Spleen (tissue), 11 donors: ENCODE measurements at regions not wholly inside any gene's neighbourhood (a gene's known extent, or its start where the extent isn't known, plus 50 kb on each side); places are given as distances from the start of the nearest gene placed in this dataset.

Source experiments
- DNase-seq: peaks from one replicate; pipeline ENCODE4 v3.0.0-alpha.2; 2020
- H3K27ac ChIP-seq, 8 donors: fragments of 200-600 bp; sonication (generic) in 7 of 8; 1 replicate in 4 of 8; 2 replicates in 4 of 8; pipeline versions ENCODE4 v1.5.0 to v1.8.0; 2016 to 2021; ENCODE audit warnings: inconsistent platforms in 4 of 8, mild to moderate bottlenecking in 4 of 8, moderate library complexity in 1 of 8
- H3K27me3 ChIP-seq, 7 donors: fragments of 200-600 bp; sonication (generic) in 6 of 7; replicated peaks in 1 of 7; 1 replicate in 4 of 7; 2 replicates in 3 of 7; pipeline versions ENCODE4 v1.5.0 to v1.8.0; 2016 to 2021; ENCODE audit warnings: inconsistent platforms in 3 of 7, mild to moderate bottlenecking in 1 of 7
- H3K36me3 ChIP-seq, 6 donors: fragments of 200-600 bp; sonication (generic) in 5 of 6; 1 replicate in 4 of 6; 2 replicates in 2 of 6; pipeline versions ENCODE4 v1.5.0 to v1.8.0; 2016 to 2021; ENCODE audit warnings: inconsistent platforms in 2 of 6
- H3K4me1 ChIP-seq, 6 donors: fragments of 200-600 bp; sonication (generic) in 5 of 6; 1 replicate in 3 of 6; 2 replicates in 3 of 6; pipeline versions ENCODE4 v1.5.0 to v1.8.0; 2016 to 2021; ENCODE audit warnings: inconsistent platforms in 3 of 6
- H3K4me3 ChIP-seq, 8 donors: fragments of 200-600 bp; sonication (generic) in 7 of 8; 1 replicate in 4 of 8; 2 replicates in 4 of 8; pipeline versions ENCODE4 v1.5.0 to v1.8.0; 2016 to 2021; ENCODE audit warnings: inconsistent platforms in 4 of 8, mild to moderate bottlenecking in 4 of 8, moderate library complexity in 2 of 8
- H3K9me3 ChIP-seq, 8 donors: fragments of 200-600 bp; sonication (generic) in 7 of 8; 1 replicate in 4 of 8; 2 replicates in 4 of 8; pipeline versions ENCODE4 v1.5.0 to v1.8.0; 2016 to 2021; ENCODE audit warnings: inconsistent platforms in 4 of 8
- CTCF ChIP-seq, 11 experiments: fragments of 200-600 bp in 7 of 11; fragments of 450-650 bp in 4 of 11; sonication (generic) in 4 of 11; IDR thresholded peaks in 8 of 11; conservative IDR thresholded peaks in 3 of 11; 1 replicate in 7 of 11; 2 replicates in 4 of 11; pipeline versions ENCODE4 v1.4.0 to v1.8.0; 2016 to 2021; ENCODE audit warnings: antibody characterized with exemption in 11 of 11, inconsistent platforms in 4 of 11, mild to moderate bottlenecking in 1 of 11
- POLR2A ChIP-seq, 3 donors: fragments of 450-650 bp; IDR thresholded peaks; one replicate each; pipeline ENCODE4 v1.5.1; 2017; ENCODE audit warnings: antibody characterized with exemption in 3 of 3, mild to moderate bottlenecking in 1 of 3
- POLR2AphosphoS5 ChIP-seq, 3 donors: sonication (generic); formaldehyde crosslinking; IDR thresholded peaks; one replicate each; pipeline ENCODE4 v1.5.1; 2017; ENCODE audit warnings: antibody characterized with exemption in 3 of 3
- WGBS, 5 donors: extraction: QIAGEN DNeasy Blood & Tissue Kit in 3 of 5; methylation state at CpG; one replicate each; pipeline versions ENCODE4 v1.1.5 to v1.1.7; 2013 to 2018; 5-methylcytosine and 5-hydroxymethylcytosine counted together
- intact Hi-C: fragments of 100-400 bp; cut with DNase I; formaldehyde crosslinking; loops from one replicate; pipeline ENCODE4 v1.15.0; 2023; ENCODE audit warnings: low total_unique reads
- donor health status: healthy with polysubstance abuse.
- donor health status: DM: no; HTN: no; CAD: no; lungs with moderate emphysema.
- donor health status: DM: no; HTN: no; CAD: no.
- donor health status: Bipolar disorder and iron deficiency.
- donor health status: healthy.
- donor health status: DM: no; HTN: no; CAD: no.
- donor health status: DM: yes; HTN: yes; CAD: no.

GRCh38 chr7:9876053-9876452, 1097.6 kb upstream of the PHF14 start:
- Histone ChIP-seq H3K4me3 (no peak overlapping the region), H3K9me3 (peaks cover 0 to 9% (median 0%) of the 10 kb centered on the region in 8 donors), H3K27me3 (no peaks in the 10 kb centered on the region), H3K27ac (no peak overlapping the region), H3K4me1 (no peaks in the 10 kb centered on the region), H3K36me3 (no peaks in the 10 kb centered on the region)
- TF ChIP-seq POLR2AphosphoS5 (IDR thresholded peaks at IDR 0.05) (no peak), POLR2A (IDR thresholded peaks at IDR 0.05) (no peak), CTCF (IDR thresholded peaks at IDR 0.05 in 8 of 11, conservative IDR thresholded peaks at IDR 0.05 in 3 of 11) (no peak)
- DNase-seq: no peak
- intact Hi-C loops: no loop called here

GRCh38 chr7:9889554-9889953, 1084.1 kb upstream of the PHF14 start:
- 40 to 85% (median 59%) methylated on average over 2 of the region's 2 CpGs for WGBS, 5 donors
- Histone ChIP-seq H3K36me3 (no peaks in the 10 kb centered on the region), H3K4me1 (no peaks in the 10 kb centered on the region), H3K27me3 (no peaks in the 10 kb centered on the region), H3K27ac (no peak overlapping the region), H3K4me3 (no peak overlapping the region), H3K9me3 (peaks cover 0 to 27% (median 10%) of the 10 kb centered on the region in 8 donors)
- DNase-seq: peak; percentile 9
- intact Hi-C loops: no loop called here
- TF ChIP-seq POLR2A (IDR thresholded peaks at IDR 0.05) (no peak), POLR2AphosphoS5 (IDR thresholded peaks at IDR 0.05) (no peak), CTCF (IDR thresholded peaks at IDR 0.05 in 8 of 11, conservative IDR thresholded peaks at IDR 0.05 in 3 of 11) (no peak)

- Histone ChIP-seq H3K9me3 (peaks cover 0 to 32% (median 10%) of the 10 kb centered on the region in 8 donors), H3K4me1 (no peaks in the 10 kb centered on the region), H3K4me3 (no peak overlapping the region), H3K36me3 (no peaks in the 10 kb centered on the region), H3K27ac (no peak overlapping the region), H3K27me3 (no peaks in the 10 kb centered on the region)
- WGBS, 5 donors: 81 to 94% (median 88%) methylated on average over 3 of the region's 3 CpGs
- TF ChIP-seq CTCF (IDR thresholded peaks at IDR 0.05 in 8 of 11, conservative IDR thresholded peaks at IDR 0.05 in 3 of 11) (no peak), POLR2AphosphoS5 (IDR thresholded peaks at IDR 0.05) (no peak), POLR2A (IDR thresholded peaks at IDR 0.05) (no peak)
- intact Hi-C loops: no loop called here
- DNase-seq: peak; percentile 17
Measured at GRCh38 chr7:9890092-9890491, 1083.6 kb upstream of the PHF14 start.

- no peak overlapping the region for H3K27ac ChIP-seq
- intact Hi-C loops: no loop called here
- WGBS, 5 donors: 57 to 80% (median 71%) methylated on average over 3 of the region's 3 CpGs
- H3K9me3 ChIP-seq: peaks cover 0 to 42% (median 18%) of the 10 kb centered on the region in 8 donors
- H3K4me3 ChIP-seq: no peak overlapping the region
- no peaks in the 10 kb centered on the region for H3K4me1 ChIP-seq
- no peak for DNase-seq
- no peaks in the 10 kb centered on the region for H3K27me3 ChIP-seq
- TF ChIP-seq CTCF (IDR thresholded peaks at IDR 0.05 in 8 of 11, conservative IDR thresholded peaks at IDR 0.05 in 3 of 11): no peak
- TF ChIP-seq POLR2A (IDR thresholded peaks at IDR 0.05): no peak
- TF ChIP-seq POLR2AphosphoS5 (IDR thresholded peaks at IDR 0.05): no peak
- no peaks in the 10 kb centered on the region for H3K36me3 ChIP-seq
Measured at GRCh38 chr7:9891056-9891455, 1082.6 kb upstream of the PHF14 start.
